C4-2B (cell line): ENCODE measurements at regions not wholly inside any gene's neighbourhood (a gene's known extent, or its start where the extent isn't known, plus 50 kb on each side); places are given as distances from the start of the nearest gene placed in this dataset.

Source experiments
- CTCF ChIP-seq: fragments of 450-650 bp; conservative IDR thresholded peaks from 2 replicates; pipeline ENCODE4 v1.5.1; 2017; ENCODE audit warnings: mild to moderate bottlenecking
- ZFX ChIP-seq: fragments of 450-650 bp; IDR thresholded peaks from 2 replicates; pipeline ENCODE4 v1.6.1; 2017

- TF ChIP-seq CTCF (no peak), ZFX (no peak)
These were observed 155.7 kb downstream of the INHBB start for GRCh38 chr2:120501591-120501990.
